Caco-2 (cell line): ENCODE measurements at regions not wholly inside any gene's neighbourhood (a gene's known extent, or its start where the extent isn't known, plus 50 kb on each side); places are given as distances from the start of the nearest gene placed in this dataset.

Source experiments
- BruUV-seq: library from RNA; stranded (reverse); fragments of 400-500 nt; replicated peaks from 2 replicates; lab custom pipeline; 2021; lab: Mats Ljungman, UMichigan
- CTCF ChIA-PET: fragments of 300-600 bp; sonication (Branson Sonifier 250); formaldehyde crosslinking; loops from one replicate; lab custom pipeline; 2022; ENCODE audit warnings: antibody characterized with exemption; lab: Charles Lee
- POLR2A ChIA-PET: fragments of 300-600 bp; sonication (Branson Sonifier 250); formaldehyde crosslinking; loops from one replicate; lab custom pipeline; 2022; ENCODE audit warnings: antibody characterized with exemption; lab: Charles Lee
- DNase-seq, 2 experiments: peaks; one replicate each; pipeline versions ENCODE4 v3.0.0 to v3.0.0-alpha.2; 2020 to 2022
- H3K27me3 ChIP-seq: replicated peaks from 2 replicates; pipeline ENCODE4 v1.6.0; 2011; ENCODE audit warnings: low read length; ENCODE audit not compliant: control insufficient read depth, insufficient read depth
- H3K36me3 ChIP-seq: 2 replicates; pipeline ENCODE4 v1.5.1; 2011; ENCODE audit warnings: low read length; ENCODE audit not compliant: control insufficient read depth, insufficient read depth
- H3K4me1 ChIP-seq: fragments of 250-450 bp; sonication (Bioruptor Pico); 2 replicates; pipeline ENCODE4 v1.5.1; 2020; ENCODE audit warnings: mild to moderate bottlenecking
- H3K4me3 ChIP-seq: 2 replicates; pipeline ENCODE4 v1.5.1; 2011; ENCODE audit warnings: low read depth, mild to moderate bottlenecking, control low read depth, low read length
- H3K9me3 ChIP-seq: fragments of 250-450 bp; sonication (Bioruptor Pico); 2 replicates; pipeline ENCODE4 v1.5.1; 2020; ENCODE audit warnings: mild to moderate bottlenecking, moderate library complexity
- H3K27ac Mint-ChIP-seq: one replicate; pipeline ENCODE4 v1.8.0; 2022; ENCODE audit warnings: mixed read lengths; ENCODE audit not compliant: unreplicated experiment
- H3K27me3 Mint-ChIP-seq: one replicate; pipeline ENCODE4 v1.8.0; 2022; ENCODE audit warnings: mixed read lengths; ENCODE audit not compliant: insufficient read depth, unreplicated experiment
- H3K36me3 Mint-ChIP-seq: one replicate; pipeline ENCODE4 v1.8.0; 2022; ENCODE audit warnings: mild to moderate bottlenecking, mixed read lengths; ENCODE audit not compliant: insufficient read depth, unreplicated experiment
- H3K4me1 Mint-ChIP-seq: one replicate; pipeline ENCODE4 v1.8.0; 2022; ENCODE audit warnings: low read depth, mixed read lengths; ENCODE audit not compliant: unreplicated experiment
- H3K4me3 Mint-ChIP-seq: one replicate; pipeline ENCODE4 v1.8.0; 2022; ENCODE audit warnings: mild to moderate bottlenecking, moderate library complexity, mixed read lengths; ENCODE audit not compliant: unreplicated experiment
- H3K9me3 Mint-ChIP-seq: one replicate; pipeline ENCODE4 v1.8.0; 2022; ENCODE audit warnings: mixed read lengths; ENCODE audit not compliant: unreplicated experiment
- intact Hi-C: fragments of 100-400 bp; cut with micrococcal nuclease; formaldehyde crosslinking; loops from one replicate; pipeline ENCODE4 v1.10.0; 2022; ENCODE audit not compliant: unreplicated experiment
- TF ChIP-seq, protein P1 (sequence below), 2 experiments: fragments of 200-600 bp in 1 of 2; IDR thresholded peaks; 1 replicate in 1 of 2; 2 replicates in 1 of 2; pipeline versions ENCODE4 v1.5.1 to v1.8.0; 2011 to 2022; ENCODE audit warnings: antibody characterized with exemption in 1 of 2, control low read depth in 1 of 2, inconsistent platforms in 1 of 2, low read depth in 1 of 2, low read length in 1 of 2, mild to moderate bottlenecking in 1 of 2, moderate library complexity in 1 of 2; ENCODE audit not compliant: insufficient read depth in 1 of 2, severe bottlenecking in 1 of 2, unreplicated experiment in 1 of 2

DNA sequence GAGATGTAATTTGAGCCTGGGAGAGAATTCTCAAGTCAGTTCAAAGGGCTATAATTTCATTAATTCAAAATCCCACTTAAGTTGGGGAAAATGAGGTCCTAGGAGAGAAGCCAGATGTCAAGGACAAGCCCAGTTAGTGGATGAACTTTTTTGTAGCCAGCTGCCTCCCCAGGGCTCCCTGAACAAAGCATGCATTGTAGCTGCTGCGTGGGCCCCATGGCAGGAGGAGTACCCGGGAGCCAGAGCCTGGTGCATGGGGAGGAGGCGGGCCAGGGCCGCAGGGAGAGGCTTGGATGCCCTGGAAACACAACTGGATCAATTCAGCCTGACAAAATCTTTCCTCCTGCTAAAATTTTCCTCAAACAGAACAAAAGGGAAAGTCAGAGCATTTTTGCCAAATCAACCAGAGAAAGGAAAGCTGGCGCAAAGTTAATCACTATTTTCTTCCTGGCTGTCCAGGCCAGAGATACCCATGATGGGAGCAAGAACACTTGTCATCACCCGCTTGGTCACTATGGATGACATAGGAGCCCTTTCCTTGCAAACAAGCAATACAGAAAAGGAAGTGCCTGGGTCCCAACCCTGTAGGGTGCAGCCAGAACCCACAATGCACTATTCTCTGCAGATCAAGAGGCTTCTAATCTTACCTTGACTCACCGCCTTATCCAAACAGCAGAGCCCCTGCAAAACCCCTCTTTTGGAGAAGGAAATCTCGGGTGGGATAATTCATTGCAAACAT lies 248.1 kb upstream of the RAB4A start:
- Histone ChIP-seq H3K27me3 (no peaks in the 10 kb centered on the region), H3K9me3 (no peaks in the 10 kb centered on the region), H3K4me3 (no peak overlapping the region), H3K4me1 (no peaks in the 10 kb centered on the region), H3K36me3 (no peaks in the 10 kb centered on the region)
- POLR2A ChIA-PET = interaction anchor here (0.6 kb wide), 1 partner anchor 12 kb away, joined by 6 read pairs; no protein-coding TSS in a partner anchor
- no peaks in the 10 kb centered on the region for H3K36me3 Mint-ChIP-seq
- H3K4me1 Mint-ChIP-seq = no peaks in the 10 kb centered on the region
- BruUV-seq = no TSS peak
- no peaks in the 10 kb centered on the region for H3K9me3 Mint-ChIP-seq
- no peak overlapping the region for H3K27ac Mint-ChIP-seq
- H3K4me3 Mint-ChIP-seq = no peak overlapping the region
- CTCF ChIA-PET = no interaction called here
- TF ChIP-seq, protein P1, sequence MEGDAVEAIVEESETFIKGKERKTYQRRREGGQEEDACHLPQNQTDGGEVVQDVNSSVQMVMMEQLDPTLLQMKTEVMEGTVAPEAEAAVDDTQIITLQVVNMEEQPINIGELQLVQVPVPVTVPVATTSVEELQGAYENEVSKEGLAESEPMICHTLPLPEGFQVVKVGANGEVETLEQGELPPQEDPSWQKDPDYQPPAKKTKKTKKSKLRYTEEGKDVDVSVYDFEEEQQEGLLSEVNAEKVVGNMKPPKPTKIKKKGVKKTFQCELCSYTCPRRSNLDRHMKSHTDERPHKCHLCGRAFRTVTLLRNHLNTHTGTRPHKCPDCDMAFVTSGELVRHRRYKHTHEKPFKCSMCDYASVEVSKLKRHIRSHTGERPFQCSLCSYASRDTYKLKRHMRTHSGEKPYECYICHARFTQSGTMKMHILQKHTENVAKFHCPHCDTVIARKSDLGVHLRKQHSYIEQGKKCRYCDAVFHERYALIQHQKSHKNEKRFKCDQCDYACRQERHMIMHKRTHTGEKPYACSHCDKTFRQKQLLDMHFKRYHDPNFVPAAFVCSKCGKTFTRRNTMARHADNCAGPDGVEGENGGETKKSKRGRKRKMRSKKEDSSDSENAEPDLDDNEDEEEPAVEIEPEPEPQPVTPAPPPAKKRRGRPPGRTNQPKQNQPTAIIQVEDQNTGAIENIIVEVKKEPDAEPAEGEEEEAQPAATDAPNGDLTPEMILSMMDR (IDR thresholded peaks at IDR 0.05; ENCODE audit: insufficient read depth in 1 of 2, low read depth in 1 of 2, low read length in 1 of 2, severe bottlenecking in 1 of 2, unreplicated experiment in 1 of 2) = no peak
- intact Hi-C loops = no loop called here
- no peaks in the 10 kb centered on the region for H3K27me3 Mint-ChIP-seq
- DNase-seq = no peak

DNA sequence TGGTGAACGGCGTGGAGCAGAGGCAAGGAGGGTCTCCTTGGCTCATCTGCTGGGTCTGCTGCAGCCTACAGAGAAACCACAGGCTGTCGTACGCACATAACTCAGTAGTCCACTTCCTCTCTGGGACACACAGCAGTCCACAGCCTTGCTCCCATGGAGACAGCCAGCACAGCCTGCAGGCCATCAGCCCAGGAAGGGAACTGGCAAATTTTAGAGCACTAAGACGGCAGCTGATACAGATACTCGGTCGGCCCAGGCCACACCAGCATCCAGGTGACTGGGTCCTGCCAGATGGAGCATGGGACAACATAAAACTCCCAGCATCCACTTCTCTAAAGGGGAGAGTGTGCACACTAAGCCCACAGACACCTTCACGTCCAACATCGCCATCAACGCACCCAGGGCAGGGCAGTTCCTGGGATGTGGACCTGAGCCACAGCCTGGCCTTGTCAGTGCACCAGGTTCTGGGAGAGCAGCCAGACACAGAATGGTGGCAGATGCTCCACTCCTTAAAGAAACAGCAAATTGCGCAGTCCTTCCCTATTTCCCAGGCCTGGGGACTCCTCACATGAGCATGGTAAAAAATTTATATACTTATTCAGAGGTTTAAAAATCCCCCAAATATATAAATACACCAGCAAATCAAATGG lies 247.1 kb upstream of the RAB4A start:
- H3K36me3 Mint-ChIP-seq = no peaks in the 10 kb centered on the region
- Histone ChIP-seq H3K36me3 (no peaks in the 10 kb centered on the region), H3K4me1 (no peaks in the 10 kb centered on the region), H3K9me3 (no peaks in the 10 kb centered on the region), H3K27me3 (no peaks in the 10 kb centered on the region), H3K4me3 (no peak overlapping the region)
- no peaks in the 10 kb centered on the region for H3K27me3 Mint-ChIP-seq
- no peak overlapping the region for H3K27ac Mint-ChIP-seq
- TF ChIP-seq, protein P1 (IDR thresholded peaks at IDR 0.05; ENCODE audit: insufficient read depth in 1 of 2, low read depth in 1 of 2, low read length in 1 of 2, severe bottlenecking in 1 of 2, unreplicated experiment in 1 of 2) = no peak
- intact Hi-C loops = no loop called here
- no peaks in the 10 kb centered on the region for H3K4me1 Mint-ChIP-seq
- H3K9me3 Mint-ChIP-seq = no peaks in the 10 kb centered on the region
- no TSS peak for BruUV-seq
- no peak for DNase-seq
- no peak overlapping the region for H3K4me3 Mint-ChIP-seq
- POLR2A ChIA-PET = no interaction called here
- CTCF ChIA-PET = no interaction called here

DNA sequence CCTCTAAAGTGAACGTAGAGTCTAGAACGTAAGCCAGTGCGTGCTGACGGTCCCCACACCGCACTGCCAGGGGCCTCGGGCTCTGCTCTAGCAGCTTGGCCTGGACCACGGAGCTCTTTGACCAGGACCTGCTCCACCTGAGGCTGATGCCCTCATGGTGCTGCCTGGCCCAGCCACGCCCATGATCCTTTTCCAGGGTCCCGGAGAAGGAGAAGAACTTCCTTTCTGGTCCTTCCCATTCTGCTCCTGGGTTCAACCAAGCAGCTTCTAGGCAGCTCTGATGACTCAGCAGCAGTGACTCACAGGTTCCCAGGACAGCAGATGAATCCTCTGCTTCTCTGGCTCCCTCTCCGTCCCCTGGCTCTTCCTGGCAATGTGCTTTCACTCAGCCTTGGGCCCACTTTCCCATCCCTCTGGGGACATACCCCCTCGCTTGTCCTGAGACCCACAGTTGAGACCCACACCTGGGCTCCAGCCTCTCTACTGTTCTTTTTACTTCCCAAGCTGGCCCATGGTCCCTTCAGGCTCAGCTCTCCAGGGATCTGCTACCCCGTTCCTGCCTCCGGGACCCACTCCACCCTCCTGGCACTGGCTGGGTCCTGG lies 246.3 kb upstream of the RAB4A start:
- DNase-seq = no peak
- Mint-ChIP-seq H3K36me3 (no peaks in the 10 kb centered on the region), H3K4me3 (no peak overlapping the region), H3K27me3 (no peaks in the 10 kb centered on the region), H3K4me1 (no peaks in the 10 kb centered on the region), H3K9me3 (no peaks in the 10 kb centered on the region), H3K27ac (no peak overlapping the region)
- Histone ChIP-seq H3K9me3 (no peaks in the 10 kb centered on the region), H3K36me3 (no peaks in the 10 kb centered on the region), H3K4me3 (no peak overlapping the region), H3K27me3 (no peaks in the 10 kb centered on the region), H3K4me1 (no peaks in the 10 kb centered on the region)
- TF ChIP-seq, protein P1 (IDR thresholded peaks at IDR 0.05; ENCODE audit: insufficient read depth in 1 of 2, low read depth in 1 of 2, low read length in 1 of 2, severe bottlenecking in 1 of 2, unreplicated experiment in 1 of 2) = no peak
- ChIA-PET CTCF (no interaction called here), POLR2A (no interaction called here)
- intact Hi-C loops = no loop called here
- no TSS peak for BruUV-seq
